Karpas-422 (cell line): ENCODE measurements at regions not wholly inside any gene's neighbourhood (a gene's known extent, or its start where the extent isn't known, plus 50 kb on each side); places are given as distances from the start of the nearest gene placed in this dataset.

Experiments
- DNase-seq: peaks from one replicate; pipeline ENCODE4 v3.0.0-alpha.2; 2015
- H2AFZ ChIP-seq: fragments of 200-600 bp; sonication (generic); 2 replicates; pipeline ENCODE4 v1.6.1; 2014; ENCODE audit warnings: antibody characterized with exemption, low read length, mixed read lengths
- H3K27ac ChIP-seq: fragments of 200-600 bp; sonication (generic); 2 replicates; pipeline ENCODE4 v1.5.1; 2014; ENCODE audit warnings: mild to moderate bottlenecking, low read length, moderate library complexity
- H3K27me3 ChIP-seq: fragments of 200-600 bp; sonication (generic); 2 replicates; pipeline ENCODE4 v1.6.1; 2014; ENCODE audit warnings: low read length, mixed read lengths
- H3K36me3 ChIP-seq: fragments of 200-600 bp; sonication (generic); 2 replicates; pipeline ENCODE4 v1.6.1; 2014; ENCODE audit warnings: low read length, mixed read lengths; ENCODE audit not compliant: insufficient read depth
- H3K4me1 ChIP-seq: fragments of 200-600 bp; sonication (generic); 2 replicates; pipeline ENCODE4 v1.6.1; 2014; ENCODE audit warnings: mild to moderate bottlenecking, low read length, mixed read lengths
- H3K4me2 ChIP-seq: fragments of 200-600 bp; sonication (generic); 2 replicates; pipeline ENCODE4 v1.6.1; 2014; ENCODE audit warnings: low read length, low read depth, mild to moderate bottlenecking; ENCODE audit not compliant: poor library complexity, severe bottlenecking
- H3K4me3 ChIP-seq: fragments of 200-600 bp; sonication (generic); 2 replicates; pipeline ENCODE4 v1.5.1; 2014; ENCODE audit warnings: mild to moderate bottlenecking, antibody characterized with exemption, low read length, mixed read lengths
- H3K79me2 ChIP-seq: fragments of 200-600 bp; sonication (generic); 2 replicates; pipeline ENCODE4 v1.6.1; 2014; ENCODE audit warnings: mild to moderate bottlenecking, low read length, mixed read lengths
- H3K9ac ChIP-seq: fragments of 200-600 bp; sonication (generic); 2 replicates; pipeline ENCODE4 v1.6.0; 2014; ENCODE audit warnings: low read length
- H3K9me2 ChIP-seq: fragments of 200-600 bp; sonication (generic), shearing (Covaris generic); replicated peaks from 2 replicates; pipeline ENCODE4 v1.6.0; 2014; ENCODE audit warnings: mild to moderate bottlenecking, low read length, moderate library complexity; ENCODE audit not compliant: insufficient read depth
- H3K9me3 ChIP-seq: fragments of 300-700, 200-600 bp; sonication (generic); 2 replicates; pipeline ENCODE4 v1.6.1; 2014; ENCODE audit warnings: low read length, mixed read lengths
- H4K20me1 ChIP-seq: fragments of 200-600 bp; sonication (generic); 2 replicates; pipeline ENCODE4 v1.6.1; 2014; ENCODE audit warnings: mild to moderate bottlenecking, antibody characterized with exemption, low read length, low read depth; ENCODE audit not compliant: insufficient read depth

- H3K27ac ChIP-seq, result no peak overlapping the region
- DNase-seq, result no peak
These were observed 80.6 kb upstream of the GLS start for GRCh38 chr2:190799999-190800398.

GRCh38 chr2:190800528-190800927 lies 80.1 kb upstream of the GLS start:
- no peaks in the 10 kb centered on the region for H3K9me3 ChIP-seq
- no peak overlapping the region for H3K27ac ChIP-seq
- no peaks in the 10 kb centered on the region for H3K27me3 ChIP-seq
- H3K36me3 ChIP-seq, result no peaks in the 10 kb centered on the region
- H3K9me2 ChIP-seq, result no peaks in the 10 kb centered on the region
- H3K4me3 ChIP-seq, result no peak overlapping the region
- no peaks in the 10 kb centered on the region for H4K20me1 ChIP-seq
- no peak for DNase-seq
- H3K4me1 ChIP-seq, result peaks cover 6% of the 10 kb centered on the region; the same call in 1 of the 2 replicates
- no peak overlapping the region for H2AFZ ChIP-seq
- no peak overlapping the region for H3K9ac ChIP-seq
- no peak overlapping the region for H3K4me2 ChIP-seq
- no peaks in the 10 kb centered on the region for H3K79me2 ChIP-seq

More at GRCh38 chr2:190799999-190800398, 80.6 kb upstream of the GLS start:
- Histone ChIP-seq H3K9me3 (no peaks in the 10 kb centered on the region), H3K36me3 (no peaks in the 10 kb centered on the region), H3K4me1 (peaks cover 6% of the 10 kb centered on the region; the same call in 1 of the 2 replicates), H2AFZ (no peak overlapping the region), H4K20me1 (no peaks in the 10 kb centered on the region), H3K79me2 (no peaks in the 10 kb centered on the region), H3K4me3 (no peak overlapping the region), H3K4me2 (no peak overlapping the region), H3K9me2 (no peaks in the 10 kb centered on the region), H3K27me3 (no peaks in the 10 kb centered on the region), H3K9ac (no peak overlapping the region)

- no peaks in the 10 kb centered on the region for H4K20me1 ChIP-seq
- no peak overlapping the region for H3K4me2 ChIP-seq
- no peak for DNase-seq
- peaks cover 6% of the 10 kb centered on the region; the same call in 1 of the 2 replicates for H3K4me1 ChIP-seq
- no peaks in the 10 kb centered on the region for H3K36me3 ChIP-seq
- no peaks in the 10 kb centered on the region for H3K79me2 ChIP-seq
- H3K9ac ChIP-seq, result no peak overlapping the region
- H3K9me3 ChIP-seq, result no peaks in the 10 kb centered on the region
- H3K9me2 ChIP-seq, result no peaks in the 10 kb centered on the region
- H3K4me3 ChIP-seq, result no peak overlapping the region
- H2AFZ ChIP-seq, result no peak overlapping the region
- no peaks in the 10 kb centered on the region for H3K27me3 ChIP-seq
- no peak overlapping the region for H3K27ac ChIP-seq
These were observed 78.5 kb upstream of the GLS start for GRCh38 chr2:190802129-190802528.

GRCh38 chr2:190802626-190803209 lies 77.9 kb upstream of the GLS start:
- no peaks in the 10 kb centered on the region for H3K9me2 ChIP-seq
- H3K4me3 ChIP-seq, result no peak overlapping the region
- no peak overlapping the region for H3K27ac ChIP-seq
- H3K36me3 ChIP-seq, result no peaks in the 10 kb centered on the region
- no peaks in the 10 kb centered on the region for H4K20me1 ChIP-seq
- DNase-seq, result no peak
- H3K9me3 ChIP-seq, result no peaks in the 10 kb centered on the region
- no peaks in the 10 kb centered on the region for H3K27me3 ChIP-seq
- peaks cover 6% of the 10 kb centered on the region; the same call in 1 of the 2 replicates for H3K4me1 ChIP-seq
- H3K9ac ChIP-seq, result no peak overlapping the region
- no peaks in the 10 kb centered on the region for H3K79me2 ChIP-seq
- no peak overlapping the region for H3K4me2 ChIP-seq
- H2AFZ ChIP-seq, result no peak overlapping the region

GRCh38 chr2:190804182-190804795 lies 76.3 kb upstream of the GLS start:
- H2AFZ ChIP-seq, result no peak overlapping the region
- no peaks in the 10 kb centered on the region for H4K20me1 ChIP-seq
- H3K4me3 ChIP-seq, result no peak overlapping the region

GRCh38 chr2:190805126-190805525 lies 75.5 kb upstream of the GLS start:
- no peak overlapping the region for H3K4me2 ChIP-seq

More at GRCh38 chr2:190804182-190804795, 76.3 kb upstream of the GLS start:
- Histone ChIP-seq H3K9me2 (no peaks in the 10 kb centered on the region), H3K27ac (no peak overlapping the region), H3K9ac (no peak overlapping the region), H3K79me2 (no peaks in the 10 kb centered on the region), H3K4me1 (peaks cover 6% of the 10 kb centered on the region; the same call in 1 of the 2 replicates), H3K9me3 (no peaks in the 10 kb centered on the region), H3K4me2 (no peak overlapping the region), H3K27me3 (no peaks in the 10 kb centered on the region), H3K36me3 (no peaks in the 10 kb centered on the region)
- peak; percentile 56 for DNase-seq

GRCh38 chr2:190805843-190806242 lies 74.8 kb upstream of the GLS start:
- H3K27me3 ChIP-seq, result no peaks in the 10 kb centered on the region
- H2AFZ ChIP-seq, result no peak overlapping the region
- H3K9ac ChIP-seq, result no peak overlapping the region
- H3K4me2 ChIP-seq, result no peak overlapping the region
- no peaks in the 10 kb centered on the region for H3K9me3 ChIP-seq
- no peak overlapping the region for H3K4me3 ChIP-seq
- no peak overlapping the region for H3K27ac ChIP-seq
- no peaks in the 10 kb centered on the region for H3K9me2 ChIP-seq
- no peak for DNase-seq
- H4K20me1 ChIP-seq, result no peaks in the 10 kb centered on the region
- peaks cover 6% of the 10 kb centered on the region; the same call in 1 of the 2 replicates for H3K4me1 ChIP-seq
- H3K79me2 ChIP-seq, result no peaks in the 10 kb centered on the region
- H3K36me3 ChIP-seq, result no peaks in the 10 kb centered on the region

More at GRCh38 chr2:190805126-190805525, 75.5 kb upstream of the GLS start:
- Histone ChIP-seq H3K27ac (no peak overlapping the region), H3K36me3 (no peaks in the 10 kb centered on the region), H3K9ac (no peak overlapping the region), H3K27me3 (no peaks in the 10 kb centered on the region), H4K20me1 (no peaks in the 10 kb centered on the region), H3K79me2 (no peaks in the 10 kb centered on the region), H3K4me3 (no peak overlapping the region), H3K9me2 (no peaks in the 10 kb centered on the region), H3K9me3 (no peaks in the 10 kb centered on the region), H3K4me1 (peaks cover 6% of the 10 kb centered on the region; the same call in 1 of the 2 replicates), H2AFZ (no peak overlapping the region)
- no peak for DNase-seq

GRCh38 chr2:190807886-190808285 lies 72.7 kb upstream of the GLS start:
- Histone ChIP-seq H3K9me2 (no peaks in the 10 kb centered on the region), H4K20me1 (no peaks in the 10 kb centered on the region), H3K4me2 (no peak overlapping the region), H3K9ac (no peak overlapping the region), H2AFZ (no peak overlapping the region), H3K4me3 (no peak overlapping the region), H3K27ac (no peak overlapping the region), H3K36me3 (no peaks in the 10 kb centered on the region), H3K27me3 (no peaks in the 10 kb centered on the region), H3K79me2 (no peaks in the 10 kb centered on the region), H3K9me3 (no peaks in the 10 kb centered on the region), H3K4me1 (peaks cover 3% of the 10 kb centered on the region; the same call in 1 of the 2 replicates)
- no peak for DNase-seq
